Suprapubic skin (tissue), 3 donors: ENCODE measurements at regions not wholly inside any gene's neighbourhood (a gene's known extent, or its start where the extent isn't known, plus 50 kb on each side); places are given as distances from the start of the nearest gene placed in this dataset.

Experiments used
- CTCF ChIP-seq, 2 donors: fragments of 200-600 bp in 1 of 2; fragments of 450-650 bp in 1 of 2; sonication (generic) in 1 of 2; IDR thresholded peaks; one replicate each; pipeline ENCODE4 v1.5.1; 2016 to 2019; ENCODE audit warnings: antibody characterized with exemption in 2 of 2, mild to moderate bottlenecking in 1 of 2, moderate library complexity in 1 of 2
- POLR2A ChIP-seq, 2 donors: fragments of 450-650 bp; IDR thresholded peaks; one replicate each; pipeline ENCODE4 v1.6.1; 2017; ENCODE audit warnings: antibody characterized with exemption in 2 of 2, mild to moderate bottlenecking in 2 of 2, moderate library complexity in 2 of 2

- TF ChIP-seq POLR2A (IDR thresholded peaks at IDR 0.05) (no peak), CTCF (IDR thresholded peaks at IDR 0.05) (no peak)
Measured at GRCh38 chr15:45919806-45920205, 285.0 kb downstream of the SQOR start.
